NCI-H1105 (cell line): ENCODE measurements at regions not wholly inside any gene's neighbourhood (a gene's known extent, or its start where the extent isn't known, plus 50 kb on each side); places are given as distances from the start of the nearest gene placed in this dataset.
"Not testable (repeated sequence)": the region's sequence is repeated elsewhere in the genome, so short reads cannot be mapped to it uniquely, and the experiment has no call there.

Experiments
- DNase-seq: peaks from one replicate; lab custom pipeline; 2025; lab: John Stamatoyannopoulos, UW

- no peak for DNase-seq
Measured at GRCh38 chr4:108458681-108459080, 161.7 kb upstream of the RPL34 start.

- DNase-seq, result no peak
Measured at GRCh38 chr4:108454227-108454626, 166.1 kb upstream of the RPL34 start.

GRCh38 chr4:108453366-108453765, 167.0 kb upstream of the RPL34 start:
- no peak for DNase-seq

- no peak for DNase-seq
Measured at GRCh38 chr4:108450236-108450898, 170.0 kb upstream of the RPL34 start.

GRCh38 chr4:108449129-108449528, 171.2 kb upstream of the RPL34 start:
- no peak for DNase-seq

GRCh38 chr4:108446556-108446955, 173.8 kb upstream of the RPL34 start:
- no peak for DNase-seq

- no peak for DNase-seq
Measured at GRCh38 chr4:108445716-108446115, 174.7 kb upstream of the RPL34 start.

- DNase-seq, result no peak
Measured at GRCh38 chr4:108443585-108443984, 176.8 kb upstream of the RPL34 start.

GRCh38 chr4:108433832-108434231, 186.5 kb upstream of the RPL34 start:
- no peak for DNase-seq

GRCh38 chr4:108433394-108433793, 187.0 kb upstream of the RPL34 start:
- not testable (repeated sequence) for DNase-seq

GRCh38 chr4:108432418-108432817, 188.0 kb upstream of the RPL34 start:
- DNase-seq, result no peak

GRCh38 chr4:108431986-108432385, 188.4 kb upstream of the RPL34 start:
- no peak for DNase-seq

GRCh38 chr4:108430921-108431320, 189.5 kb upstream of the RPL34 start:
- no peak for DNase-seq

- DNase-seq, result no peak
Measured at GRCh38 chr4:108429662-108430061, 190.7 kb upstream of the RPL34 start.

GRCh38 chr4:108428923-108429322, 191.5 kb upstream of the RPL34 start:
- no peak for DNase-seq

- no peak for DNase-seq
Measured at GRCh38 chr4:108427946-108428485, 192.4 kb upstream of the RPL34 start.

- no peak for DNase-seq
Measured at GRCh38 chr4:108426493-108426892, 193.9 kb upstream of the RPL34 start.

- DNase-seq, result no peak
Measured at GRCh38 chr4:108425988-108426387, 194.4 kb upstream of the RPL34 start.

- no peak for DNase-seq
Measured at GRCh38 chr4:108417923-108418322, 202.5 kb upstream of the RPL34 start.

GRCh38 chr4:108416831-108417230, 203.5 kb upstream of the RPL34 start:
- no peak for DNase-seq

- DNase-seq, result no peak
Measured at GRCh38 chr4:108415389-108415788, 205.0 kb upstream of the RPL34 start.

GRCh38 chr4:108411836-108412235, 208.5 kb upstream of the RPL34 start:
- no peak for DNase-seq

- DNase-seq, result not testable (repeated sequence)
Measured at GRCh38 chr4:108409691-108410090, 210.7 kb upstream of the RPL34 start.

GRCh38 chr4:108405586-108405985, 214.8 kb upstream of the RPL34 start:
- DNase-seq, result no peak
